Tibial nerve (tissue), 4 donors: ENCODE measurements at regions not wholly inside any gene's neighbourhood (a gene's known extent, or its start where the extent isn't known, plus 50 kb on each side); places are given as distances from the start of the nearest gene placed in this dataset.

ENCODE experiments used
- CTCF ChIP-seq, 5 experiments: fragments of 200-600 bp in 3 of 5; fragments of 450-650 bp in 2 of 5; sonication (generic) in 3 of 5; IDR thresholded peaks; one replicate each; pipeline ENCODE4 v1.5.1; 2016 to 2019; ENCODE audit warnings: antibody characterized with exemption in 5 of 5, mild to moderate bottlenecking in 3 of 5, moderate library complexity in 2 of 5
- EP300 ChIP-seq, 2 donors: sonication (generic); formaldehyde crosslinking; IDR thresholded peaks; one replicate each; pipeline ENCODE4 v1.6.1; 2017; ENCODE audit warnings: antibody characterized with exemption in 2 of 2, mild to moderate bottlenecking in 1 of 2

DNA sequence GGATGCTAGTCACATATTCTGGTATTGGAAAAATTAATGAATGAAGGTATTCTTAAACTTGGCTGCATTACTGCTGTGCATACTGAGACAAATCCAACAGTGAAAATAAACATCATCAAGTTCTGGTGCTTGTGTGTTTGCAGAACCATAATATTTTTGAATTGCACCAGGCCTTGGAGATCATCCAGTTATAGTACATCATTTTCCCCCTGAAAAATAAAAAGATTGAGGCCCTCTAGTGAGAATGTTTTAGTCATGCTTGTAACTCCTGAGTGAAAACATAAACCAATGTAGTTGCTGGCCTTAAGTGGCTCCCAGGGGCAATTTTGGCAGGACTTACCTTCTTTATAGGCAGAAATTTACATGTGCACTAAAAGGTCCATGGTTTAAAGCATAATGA, 218.8 kb upstream of the TMEM229A start:
- TF ChIP-seq CTCF (IDR thresholded peaks at IDR 0.05) (no peak), EP300 (IDR thresholded peaks at IDR 0.05) (no peak)
